DMS 273 treated with DMSO at 0.1 percent for 48 hours (cell line): ENCODE measurements at regions not wholly inside any gene's neighbourhood (a gene's known extent, or its start where the extent isn't known, plus 50 kb on each side); places are given as distances from the start of the nearest gene placed in this dataset.

Experiments used
- DNase-seq: peaks from one replicate; lab custom pipeline; 2025; lab: John Stamatoyannopoulos, UW

DNA sequence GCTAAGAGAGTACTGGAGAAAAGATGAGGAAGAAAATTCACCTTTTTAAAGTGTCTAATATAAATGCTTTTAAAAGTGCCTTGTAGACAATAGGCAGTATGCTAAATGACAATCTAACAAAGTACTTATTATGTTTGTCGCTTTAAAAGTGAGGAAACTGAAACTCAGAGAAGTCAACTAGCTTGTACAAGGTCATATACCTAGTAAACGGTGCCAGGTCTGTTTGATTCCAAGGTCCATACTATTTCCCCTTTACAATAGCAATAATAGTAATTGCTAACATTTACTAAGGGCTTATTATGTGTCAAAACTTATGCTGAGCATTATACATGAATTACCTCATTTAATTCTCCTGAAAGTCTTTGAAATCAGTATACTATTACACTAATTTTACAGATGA, 328.6 kb upstream of the SLC24A2 start:
- DNase-seq = no peak

DNA sequence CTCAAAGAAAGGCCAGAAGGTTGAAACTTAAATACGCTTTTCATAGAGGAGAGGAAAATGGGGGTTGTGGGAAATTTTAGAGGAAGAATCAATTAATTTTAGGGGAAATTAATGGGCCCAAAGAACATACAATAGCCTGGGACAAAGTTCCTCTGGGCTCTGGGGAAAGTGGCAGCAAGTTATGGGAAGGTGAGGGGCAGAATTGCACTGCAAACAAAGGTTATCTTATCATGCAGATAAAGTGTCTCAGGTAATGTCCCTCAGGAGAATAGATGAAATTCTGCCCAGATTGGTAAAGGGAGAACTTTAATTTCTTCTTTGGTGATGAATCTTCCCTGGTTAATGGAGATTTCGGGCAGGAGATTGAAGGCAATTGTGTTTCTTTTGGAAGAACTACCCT, 326.1 kb upstream of the SLC24A2 start:
- DNase-seq = no peak

DNA sequence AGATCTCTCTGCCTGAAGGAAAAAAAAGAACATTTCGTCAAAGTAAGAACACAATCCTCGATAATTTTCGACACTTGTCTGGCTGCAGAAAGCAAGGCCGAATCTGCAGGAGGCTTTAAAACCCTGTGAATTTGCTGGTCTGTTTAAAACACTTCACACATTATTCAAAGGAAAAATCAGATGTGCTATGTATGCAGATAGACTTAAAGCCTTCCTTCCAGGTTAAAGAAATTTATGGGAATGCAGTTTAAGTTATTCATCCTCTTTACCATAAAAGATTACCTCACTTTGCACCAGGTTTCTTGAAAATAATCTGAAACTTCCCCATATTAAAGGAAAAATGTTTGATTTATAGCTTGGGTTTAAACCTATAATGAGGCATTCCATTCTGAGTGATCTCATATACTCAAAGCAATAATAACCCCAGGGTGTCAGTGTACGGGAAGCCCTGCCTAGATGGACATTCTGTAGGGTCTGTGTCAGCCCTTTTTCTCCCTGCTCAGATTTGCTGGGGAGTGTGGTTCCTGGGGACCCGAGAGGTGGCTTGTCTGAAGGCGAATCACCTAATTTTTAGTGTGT, 323.5 kb upstream of the SLC24A2 start:
- no peak for DNase-seq

DNA sequence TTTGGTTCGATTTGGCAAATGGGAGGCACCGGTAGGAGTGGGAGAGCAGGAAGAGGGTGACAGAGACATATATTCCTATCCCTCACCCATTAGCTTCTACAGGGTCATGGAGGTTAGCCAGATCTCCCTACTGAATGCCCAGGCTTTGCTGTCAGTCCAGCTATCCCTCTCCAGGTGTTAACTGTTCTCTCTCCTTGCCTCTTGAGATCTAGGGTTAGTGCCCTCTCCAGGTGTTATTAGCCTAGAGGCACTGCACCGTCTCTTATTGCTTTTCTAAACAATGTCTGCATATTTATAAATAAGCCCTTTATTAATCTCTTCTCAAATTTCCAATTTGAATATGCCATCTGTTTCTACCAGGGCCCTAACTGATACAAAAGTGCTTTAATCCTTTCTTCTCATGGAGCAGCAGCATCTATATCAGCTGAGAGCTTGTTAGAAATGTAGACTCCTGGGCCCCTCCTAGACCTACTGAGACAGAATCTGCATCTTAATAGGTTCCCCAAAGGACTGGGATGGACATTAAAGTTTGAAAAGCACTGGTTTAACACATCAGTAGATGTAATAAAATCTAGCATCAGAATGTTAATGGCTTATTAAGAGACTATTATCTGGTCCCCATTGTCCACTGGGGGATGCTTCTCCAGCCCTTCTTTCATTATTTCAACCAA, 322.5 kb upstream of the SLC24A2 start:
- no peak for DNase-seq

DNA sequence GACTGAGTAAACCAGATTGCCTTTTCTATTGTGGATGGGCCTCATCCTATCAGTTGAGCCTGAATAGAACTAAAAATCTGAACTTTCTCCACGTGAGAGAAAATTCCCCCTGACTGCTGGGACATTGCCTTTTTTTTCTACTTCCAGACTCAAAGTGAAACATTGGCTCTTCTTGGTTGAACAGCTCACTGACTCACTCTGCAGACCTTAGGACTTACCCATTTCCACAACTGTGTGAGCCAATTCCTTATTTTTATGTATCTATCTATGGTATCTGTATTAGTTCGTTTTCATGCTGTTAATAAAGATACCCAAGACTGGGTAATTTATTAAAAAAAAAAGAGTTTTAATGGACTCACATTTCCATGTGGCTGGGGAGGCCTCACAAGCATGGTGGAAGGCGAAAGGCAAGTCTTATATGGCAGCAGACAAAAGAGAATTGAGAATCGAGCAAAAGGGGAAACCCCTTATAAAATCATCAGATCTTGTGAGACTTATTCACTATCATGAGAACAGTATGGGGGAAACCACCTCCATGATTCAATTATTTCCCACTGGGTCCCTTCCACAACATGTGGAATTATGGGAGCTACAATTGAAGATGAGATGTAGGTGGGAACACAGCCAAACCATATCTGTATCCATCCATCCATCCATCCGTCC, 306.7 kb upstream of the SLC24A2 start:
- DNase-seq = no peak

DNA sequence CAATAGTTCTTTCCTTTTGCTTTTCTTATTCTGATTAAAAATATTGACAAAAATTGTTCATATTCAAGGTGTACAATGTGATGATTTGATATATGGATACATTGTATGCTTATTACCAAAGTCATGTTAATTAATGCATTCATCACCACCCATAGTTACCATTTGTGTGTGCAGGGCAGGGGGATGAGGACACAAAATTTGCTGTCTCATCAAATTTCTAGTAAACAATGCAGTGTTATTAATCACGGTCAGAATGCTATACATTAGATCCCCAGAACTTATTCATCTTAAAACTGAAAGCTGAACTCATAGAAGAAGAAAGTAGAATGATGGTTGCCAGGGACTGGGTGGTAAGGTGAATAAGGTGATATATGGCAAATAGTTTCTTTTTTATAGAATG, 303.7 kb upstream of the SLC24A2 start:
- no peak for DNase-seq

DNA sequence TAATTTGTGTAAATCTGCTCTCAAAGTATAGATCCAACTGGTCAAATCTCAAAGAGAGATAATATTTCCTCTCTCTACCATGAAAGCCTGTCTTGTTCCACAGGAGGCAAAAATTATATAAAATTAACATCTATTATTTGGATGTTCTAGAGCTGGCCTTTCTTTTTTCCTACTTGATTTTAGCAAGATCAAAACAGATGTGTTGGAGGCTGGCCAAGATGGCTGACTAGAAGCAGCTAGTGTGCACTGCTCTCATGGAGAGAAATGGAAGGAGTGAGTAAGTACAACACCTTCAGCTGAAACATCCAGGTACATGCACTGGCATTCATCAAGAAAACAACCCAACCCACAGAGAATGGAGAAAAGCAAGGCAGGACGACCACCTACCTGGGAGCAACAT, 298.6 kb upstream of the SLC24A2 start:
- DNase-seq = no peak

DNA sequence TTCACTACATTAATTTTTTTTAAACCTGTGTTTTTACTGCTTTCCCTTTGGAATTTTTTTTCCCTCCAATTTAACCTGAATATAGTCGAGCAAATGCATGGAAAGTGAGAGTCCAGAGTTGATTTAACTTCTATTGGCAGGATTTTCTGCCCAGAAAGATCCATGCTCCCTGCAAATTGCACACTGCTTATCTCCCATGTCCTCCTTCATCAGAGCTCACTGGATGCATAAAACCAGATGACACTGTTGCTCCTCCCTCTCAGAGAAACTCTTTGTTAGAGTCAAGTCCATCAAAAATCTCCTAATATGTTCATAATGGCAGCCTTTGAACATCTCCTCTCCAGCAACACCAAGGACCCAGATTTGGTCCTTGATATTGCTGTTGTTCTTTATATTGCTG, 297.0 kb upstream of the SLC24A2 start:
- no peak for DNase-seq

DNA sequence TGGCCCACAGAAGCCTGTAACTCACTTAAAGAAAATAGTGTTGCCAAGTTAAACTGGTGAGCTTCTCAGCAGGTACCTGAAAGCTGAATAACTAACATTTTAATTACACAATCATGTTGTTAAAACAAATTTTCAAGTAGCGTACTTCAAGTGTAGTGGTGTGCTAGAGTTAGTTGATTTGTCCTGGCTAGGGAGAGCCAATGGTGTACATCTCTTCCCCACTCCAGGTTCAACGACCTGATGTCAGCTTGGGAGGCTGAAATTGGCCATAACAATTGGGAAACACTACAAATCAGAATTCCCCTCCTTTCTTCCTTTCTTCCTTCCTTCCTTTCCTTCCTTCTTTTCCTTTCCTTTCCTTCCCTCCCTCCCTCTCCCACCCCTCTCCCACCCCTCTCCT, 295.3 kb upstream of the SLC24A2 start:
- no peak for DNase-seq

DNA sequence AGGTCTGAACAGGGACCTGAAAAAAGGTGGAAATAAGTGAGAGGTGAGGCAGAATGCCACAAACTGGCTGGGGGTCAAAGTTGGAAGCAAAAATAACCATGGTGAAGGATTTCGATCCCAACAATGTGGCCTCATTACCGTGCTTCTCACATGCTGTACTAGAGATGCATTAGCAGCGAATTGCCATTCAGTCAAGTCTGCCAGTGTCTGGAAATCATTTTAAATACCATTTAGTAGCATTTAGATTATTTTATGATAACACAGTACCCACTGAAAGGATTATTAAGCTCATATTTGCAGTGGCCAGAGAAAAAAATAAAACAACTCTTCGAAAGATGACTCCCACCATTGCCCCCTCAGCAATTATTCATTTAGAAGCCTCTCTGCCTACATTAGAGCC, 294.6 kb upstream of the SLC24A2 start:
- no peak for DNase-seq

DNA sequence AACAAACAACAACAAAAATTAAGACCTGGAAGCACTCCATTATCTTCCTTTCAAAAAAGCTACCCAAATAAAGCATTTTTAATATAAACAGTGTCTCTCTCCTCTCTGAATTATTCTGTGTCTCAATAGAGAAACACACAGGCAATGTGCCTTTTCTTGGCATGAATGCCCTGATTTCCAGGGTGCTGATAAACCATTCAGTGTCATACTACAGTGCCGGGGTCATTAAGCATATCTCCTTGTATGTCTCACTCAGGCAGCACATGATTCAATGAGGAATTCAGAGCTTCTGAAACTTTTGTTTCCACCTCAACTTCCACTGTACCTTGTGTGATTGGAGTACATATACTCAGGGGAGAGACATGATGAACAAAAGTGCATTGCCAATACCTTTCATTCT, 294.0 kb upstream of the SLC24A2 start:
- DNase-seq = no peak

DNA sequence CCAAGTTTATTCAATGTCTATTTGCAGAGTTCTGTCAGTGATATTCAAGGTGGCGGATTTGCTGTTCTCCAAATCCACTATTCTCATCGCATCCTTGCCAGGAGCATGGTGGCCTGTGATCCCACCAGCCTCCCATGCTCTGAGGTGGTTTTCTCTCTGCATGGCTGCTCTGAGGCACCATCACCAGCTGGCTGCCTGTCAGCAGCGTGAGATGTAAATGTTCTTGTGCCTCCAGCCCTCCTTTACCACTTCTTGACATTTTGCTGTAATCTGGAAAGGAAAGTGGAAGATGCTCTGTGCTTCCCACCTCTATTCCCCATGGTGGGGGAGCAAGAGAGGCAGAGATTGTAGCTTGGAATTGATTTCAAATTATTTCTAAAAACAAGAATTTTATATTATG, 293.6 kb upstream of the SLC24A2 start:
- no peak for DNase-seq

DNA sequence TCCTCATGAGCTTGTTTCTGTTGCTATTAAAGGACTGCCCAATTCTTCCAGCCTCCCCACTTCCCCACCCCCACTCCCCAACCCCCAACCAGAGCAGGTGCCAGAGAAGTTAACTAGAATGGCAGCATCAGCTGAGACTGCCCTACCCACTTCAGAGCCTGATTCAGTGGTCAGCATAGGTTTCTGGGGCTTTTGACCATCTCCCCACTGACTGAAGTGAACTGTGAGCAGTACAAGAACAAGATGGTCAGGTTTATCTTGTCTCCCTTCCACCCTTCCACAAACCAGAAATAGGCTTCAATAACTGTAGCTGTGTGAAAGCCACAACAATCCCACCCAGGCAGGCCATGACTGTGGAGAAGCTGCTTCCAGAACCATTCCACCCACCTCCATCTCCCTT, 289.4 kb upstream of the SLC24A2 start:
- DNase-seq = no peak

DNA sequence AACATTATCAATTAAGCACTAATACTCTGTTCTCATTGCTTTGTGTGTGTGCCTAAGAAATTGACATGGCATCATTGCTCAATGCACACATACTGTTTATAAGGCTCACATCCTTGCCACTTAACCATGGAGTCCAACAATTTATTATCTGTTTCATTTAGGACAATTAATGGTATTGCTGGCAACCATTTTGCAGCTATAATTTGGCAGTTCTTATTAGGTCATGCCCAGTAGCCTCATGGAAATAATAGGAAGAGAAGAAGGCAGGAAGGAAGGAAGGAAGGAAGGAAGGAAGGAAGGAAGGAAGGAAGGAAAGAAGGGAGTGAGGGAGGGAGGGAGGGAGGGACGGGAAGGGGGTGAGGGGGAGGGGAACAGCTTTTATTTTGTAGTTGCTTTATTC, 285.5 kb upstream of the SLC24A2 start:
- no peak for DNase-seq

DNA sequence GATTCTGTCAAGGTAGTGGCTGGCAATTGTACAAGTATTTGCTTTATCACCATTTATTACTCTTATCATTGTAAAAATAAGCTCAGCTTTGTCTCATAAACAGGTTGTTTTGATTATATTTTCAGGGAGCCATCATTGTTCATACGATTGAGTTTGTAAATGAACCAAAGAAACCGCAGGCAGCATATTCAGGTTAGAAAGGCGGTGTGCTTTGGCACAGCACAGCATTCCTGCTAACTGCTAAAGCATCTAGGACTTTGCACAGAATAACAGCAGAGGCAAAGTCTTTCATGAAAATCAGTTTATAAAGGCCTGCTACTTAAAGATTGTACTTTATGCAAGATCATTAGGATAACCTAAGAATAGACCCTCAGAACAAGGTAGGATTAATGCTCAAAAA, 281.5 kb upstream of the SLC24A2 start:
- DNase-seq = no peak

DNA sequence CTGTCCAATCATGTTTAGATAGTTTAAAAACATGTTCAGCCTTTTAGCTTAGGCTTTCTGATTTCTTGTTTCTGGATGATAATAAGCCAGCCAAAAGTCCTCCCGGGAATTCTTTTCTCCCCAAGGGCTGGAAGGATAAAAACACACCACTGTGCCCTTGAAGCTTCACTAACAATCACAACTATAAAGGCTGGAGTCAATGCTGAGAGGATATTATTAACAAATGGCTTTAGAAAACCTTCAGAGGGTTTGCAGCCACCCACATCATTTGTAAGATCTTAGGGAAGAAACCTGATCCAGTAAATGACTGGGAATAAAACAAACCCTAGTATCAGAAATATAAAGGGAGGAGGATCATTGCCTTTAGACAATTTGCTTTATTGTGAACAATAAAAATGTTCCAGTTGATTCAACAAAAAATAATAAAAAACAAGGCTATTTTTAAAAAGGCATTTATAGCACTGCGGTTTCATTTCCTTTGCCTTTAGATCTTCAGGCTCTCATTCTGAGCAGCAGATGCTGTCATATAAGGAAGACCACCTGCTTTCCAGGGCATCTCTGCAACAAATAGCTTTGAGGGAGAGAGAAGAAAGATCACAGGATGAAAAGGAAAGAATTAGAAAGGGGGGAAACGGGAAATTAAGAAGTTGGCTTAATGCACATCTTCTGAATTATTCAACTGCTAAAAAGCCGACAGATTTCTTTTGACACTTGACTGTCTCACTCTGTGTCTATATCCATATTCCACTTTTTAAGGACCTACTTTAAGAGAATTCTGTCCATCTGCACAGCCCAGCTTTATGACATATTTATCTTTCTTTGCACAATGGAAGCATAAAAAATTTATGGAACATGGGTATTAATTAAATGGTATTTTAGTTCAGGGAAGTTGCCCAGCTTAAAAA, 277.2 kb upstream of the SLC24A2 start:
- DNase-seq = no peak

DNA sequence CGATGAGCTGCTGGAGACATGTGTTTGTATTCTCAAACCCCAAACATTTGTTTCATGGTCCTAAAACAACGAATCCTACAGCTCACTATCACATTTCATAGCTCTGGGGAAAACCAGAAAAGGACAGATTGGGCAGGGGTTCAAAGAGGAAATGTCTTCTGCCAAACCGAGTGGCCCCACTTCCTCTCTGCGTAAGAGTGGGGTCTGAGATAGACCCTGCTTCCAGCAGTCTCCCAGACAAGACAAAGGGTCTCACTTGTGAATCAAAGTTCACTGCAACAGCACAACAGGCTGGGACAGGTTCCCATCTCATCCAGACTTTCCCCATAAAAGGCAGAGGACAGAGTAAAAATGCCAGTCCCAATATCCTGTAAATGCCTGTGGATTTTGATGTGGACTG, 276.2 kb upstream of the SLC24A2 start:
- DNase-seq = no peak

DNA sequence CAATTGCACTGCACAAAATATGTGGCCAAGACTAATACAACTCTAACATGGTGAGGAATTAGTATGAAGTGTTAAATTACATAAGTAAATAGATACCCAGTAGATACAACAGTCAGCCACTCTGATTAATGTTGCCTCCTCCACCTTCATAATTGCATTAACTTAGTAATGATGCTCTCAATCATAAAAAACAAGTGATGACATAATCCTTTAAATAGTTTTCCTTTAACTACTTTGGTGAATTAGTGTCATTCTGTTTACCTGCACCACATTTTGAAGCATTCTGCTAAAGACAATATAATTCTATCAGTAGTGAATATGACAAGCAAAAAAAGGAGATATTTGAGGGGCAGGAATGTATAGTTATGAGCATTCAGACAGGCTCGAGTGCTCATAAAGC, 265.9 kb upstream of the SLC24A2 start:
- DNase-seq = no peak

DNA sequence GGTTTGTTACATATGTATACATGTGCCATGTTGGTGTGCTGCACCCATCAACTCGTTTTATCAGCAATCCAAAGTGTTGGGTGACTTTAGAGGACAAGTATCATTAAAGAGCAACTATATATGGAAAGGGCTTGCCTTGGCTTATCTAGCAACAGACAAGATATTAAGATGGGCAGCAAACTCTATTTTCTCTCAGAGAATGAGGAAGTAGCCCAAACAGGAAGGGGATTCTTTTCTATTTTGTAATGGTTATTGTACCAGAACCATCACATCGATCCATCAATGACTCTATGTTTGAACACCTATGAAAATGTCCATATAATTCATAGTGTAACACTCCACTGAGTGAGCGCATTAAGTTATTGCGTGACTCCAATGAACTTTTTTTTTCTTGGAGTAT, 260.1 kb upstream of the SLC24A2 start:
- no peak for DNase-seq

DNA sequence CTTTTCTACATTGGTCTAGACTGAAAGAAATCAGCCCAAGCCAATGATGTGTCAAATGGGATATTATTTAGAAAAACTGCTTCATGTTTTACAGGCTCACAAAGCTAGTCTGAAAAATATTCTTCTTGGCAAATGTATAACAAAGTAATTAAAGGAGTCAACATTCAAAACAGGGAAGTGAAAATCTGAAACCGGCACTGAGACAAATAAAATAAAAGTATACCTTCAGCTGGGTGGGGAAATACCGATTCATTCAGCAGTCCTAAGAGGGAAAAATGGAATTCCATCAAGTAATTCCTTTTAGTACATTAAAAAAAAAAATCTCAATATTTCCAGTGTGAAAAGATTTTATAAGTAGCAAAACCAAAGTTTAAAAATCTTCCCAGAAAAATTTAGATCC, 259.6 kb upstream of the SLC24A2 start:
- no peak for DNase-seq

DNA sequence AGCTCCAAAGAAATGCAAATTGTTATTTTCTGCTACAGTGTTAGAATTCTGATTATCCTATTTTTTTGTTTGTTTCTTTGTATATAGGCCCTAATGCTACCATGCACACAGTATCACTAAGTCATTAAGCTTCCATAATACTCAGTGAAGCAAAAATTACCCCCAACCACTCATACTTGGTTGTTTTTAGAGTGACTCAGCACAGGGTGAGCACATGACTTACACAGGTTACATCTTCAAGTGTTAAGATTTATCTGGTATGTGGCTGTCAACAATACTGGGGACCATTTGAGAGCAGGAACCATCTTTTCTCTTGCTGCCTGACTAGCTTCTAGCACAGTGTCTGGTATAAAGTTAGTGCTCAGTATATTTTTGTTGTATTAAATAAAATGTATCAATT, 255.8 kb upstream of the SLC24A2 start:
- no peak for DNase-seq

DNA sequence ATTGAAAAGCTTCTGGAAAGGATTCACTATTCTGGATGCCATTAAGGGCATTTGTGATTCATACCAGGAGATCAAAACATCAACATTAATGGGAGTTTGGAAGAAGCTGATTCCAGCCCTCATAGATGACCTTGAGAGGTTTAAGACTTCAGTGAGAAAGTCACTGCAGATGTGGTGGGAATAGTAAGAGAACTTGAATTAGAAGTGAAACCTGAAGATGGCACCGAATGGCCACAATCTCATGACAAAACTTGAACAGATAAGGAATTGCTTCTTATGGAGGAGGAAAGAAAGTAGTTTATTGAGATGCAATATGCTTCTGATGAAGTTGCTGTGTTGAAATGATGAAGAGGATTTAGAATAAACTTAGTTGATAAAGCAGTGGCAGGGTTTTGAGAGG, 254.6 kb upstream of the SLC24A2 start:
- no peak for DNase-seq

DNA sequence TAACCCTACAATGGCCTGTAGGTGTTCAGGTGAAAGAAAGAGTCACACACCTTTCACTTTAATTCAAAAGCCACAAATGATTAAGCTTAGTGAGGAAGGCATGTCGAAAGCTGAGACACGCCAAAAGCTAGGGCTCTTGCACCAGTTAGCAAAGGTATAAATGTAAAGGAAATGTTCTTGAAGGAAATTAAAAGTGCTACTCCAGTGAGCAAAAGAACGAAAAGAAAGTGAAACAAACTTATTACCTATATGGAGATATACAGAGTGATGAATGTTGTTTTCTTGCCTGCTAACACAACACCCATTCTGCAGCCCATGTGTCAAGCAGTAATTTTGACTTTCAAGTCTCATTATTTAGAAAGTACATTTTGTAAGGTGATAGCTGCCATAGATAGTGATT, 254.2 kb upstream of the SLC24A2 start:
- DNase-seq = no peak
